H1 (cell line): ENCODE measurements at regions not wholly inside any gene's neighbourhood (a gene's known extent, or its start where the extent isn't known, plus 50 kb on each side); places are given as distances from the start of the nearest gene placed in this dataset.

ENCODE experiments used
- CTCF ChIA-PET: fragments of 300-600 bp; sonication (Branson Sonifier 250); formaldehyde crosslinking; loops from one replicate; lab custom pipeline; 2021; ENCODE audit not compliant: partially characterized antibody; lab: Charles Lee
- POLR2A ChIA-PET: fragments of 300-600 bp; sonication (Branson Sonifier 250); formaldehyde crosslinking; loops from one replicate; lab custom pipeline; 2021; ENCODE audit warnings: inconsistent platforms; ENCODE audit not compliant: partially characterized antibody; lab: Charles Lee
- DNase-seq, 2 experiments: peaks; one replicate each; pipeline versions ENCODE4 v3.0.0 to v3.0.0-alpha.2; 2010 to 2022; ENCODE audit warnings: low spot score in 2 of 2, low read depth in 1 of 2, mixed read lengths in 1 of 2
- FAIRE-seq: peaks from 2 replicates; lab custom pipeline; 2011; peaks lifted over from hg19 to GRCh38; lab: Jason Lieb, UNC
- H2AFZ ChIP-seq: 2 replicates; pipeline ENCODE4 v1.8.1; 2012; ENCODE audit warnings: low read length, inconsistent platforms
- H2AK5ac ChIP-seq: 2 replicates; pipeline ENCODE4 v1.6.1; 2013; ENCODE audit warnings: low read depth, low read length
- H2BK120ac ChIP-seq: replicated peaks from 2 replicates; pipeline ENCODE3; 2013; ENCODE audit warnings: low read depth, low read length, inconsistent platforms
- H2BK12ac ChIP-seq: 2 replicates; pipeline ENCODE4 v1.6.1; 2013; ENCODE audit warnings: low read depth, low read length
- H2BK15ac ChIP-seq: 2 replicates; pipeline ENCODE4 v1.6.1; 2013; ENCODE audit warnings: low read length
- H2BK20ac ChIP-seq: 2 replicates; pipeline ENCODE4 v1.6.1; 2013; ENCODE audit warnings: low read length
- H2BK5ac ChIP-seq: 2 replicates; pipeline ENCODE4 v1.6.1; 2013; ENCODE audit warnings: low read depth, low read length
- H3K14ac ChIP-seq: 2 replicates; pipeline ENCODE4 v1.6.1; 2013; ENCODE audit warnings: inconsistent platforms; ENCODE audit not compliant: insufficient read length
- H3K18ac ChIP-seq: 2 replicates; pipeline ENCODE4 v1.6.1; 2013; ENCODE audit warnings: low read length; ENCODE audit errors: extremely low read depth
- H3K23ac ChIP-seq: 2 replicates; pipeline ENCODE4 v1.6.1; 2013; ENCODE audit warnings: inconsistent platforms; ENCODE audit not compliant: insufficient read length
- H3K23me2 ChIP-seq: 2 replicates; pipeline ENCODE4 v1.6.1; 2013; ENCODE audit warnings: low read depth, low read length
- H3K27ac ChIP-seq: 2 replicates; pipeline ENCODE4 v1.6.1; 2011; ENCODE audit warnings: low read depth, low read length, inconsistent platforms
- H3K27me3 ChIP-seq, 4 experiments: replicated peaks in 1 of 4; 1 replicate in 1 of 4; 2 replicates in 3 of 4; pipeline versions ENCODE4 v1.6.1 to v1.8.1; 2011 to 2013; ENCODE audit warnings: low read length in 3 of 4, mild to moderate bottlenecking in 3 of 4, inconsistent platforms in 2 of 4, mixed read lengths in 2 of 4, moderate library complexity in 1 of 4; ENCODE audit not compliant: control insufficient read depth in 3 of 4, insufficient read depth in 3 of 4; ENCODE audit errors: extremely low read depth in 1 of 4
- H3K36me3 ChIP-seq, 4 experiments: 2 replicates each; pipeline versions ENCODE4 v1.6.1 to v1.8.1; 2011 to 2013; ENCODE audit warnings: mild to moderate bottlenecking in 4 of 4, low read length in 3 of 4, moderate library complexity in 2 of 4, control low read depth in 1 of 4, inconsistent platforms in 1 of 4; ENCODE audit not compliant: insufficient read depth in 4 of 4, control insufficient read depth in 2 of 4
- H3K4ac ChIP-seq: replicated peaks from 2 replicates; pipeline ENCODE3; 2013; ENCODE audit warnings: low read length, low read depth, mixed read lengths, inconsistent platforms; ENCODE audit not compliant: insufficient read length
- H3K4me1 ChIP-seq, 4 experiments: replicated peaks in 1 of 4; 1 replicate in 1 of 4; 2 replicates in 3 of 4; pipeline versions ENCODE4 v1.6.1 to v1.8.1; 2011 to 2013; ENCODE audit warnings: low read length in 3 of 4, inconsistent platforms in 2 of 4, mixed read lengths in 1 of 4; ENCODE audit not compliant: insufficient read depth in 4 of 4, control insufficient read depth in 3 of 4
- H3K4me2 ChIP-seq, 2 experiments: 2 replicates each; pipeline versions ENCODE4 v1.6.1 to v1.8.1; 2011 to 2013; ENCODE audit warnings: low read depth in 2 of 2, low read length in 2 of 2, control low read depth in 1 of 2, inconsistent platforms in 1 of 2, mild to moderate bottlenecking in 1 of 2; ENCODE audit not compliant: insufficient read depth in 1 of 2
- H3K4me3 ChIP-seq, 4 experiments: fragments of 200-600, 300-600 bp in 1 of 4; sonication (generic), shearing (Covaris generic), sonication (Bioruptor Twin) in 1 of 4; 2 replicates each; pipeline versions ENCODE4 v1.5.1 to v1.8.1; 2011 to 2016; ENCODE audit warnings: low read length in 4 of 4, low read depth in 3 of 4, control low read depth in 2 of 4, inconsistent platforms in 2 of 4, mild to moderate bottlenecking in 2 of 4, mixed read lengths in 1 of 4, moderate library complexity in 1 of 4; ENCODE audit not compliant: insufficient read depth in 2 of 4; ENCODE audit errors: extremely low read depth in 1 of 4
- H3K56ac ChIP-seq: replicated peaks from 2 replicates; pipeline ENCODE3; 2013; ENCODE audit warnings: low read depth, mild to moderate bottlenecking, mixed read lengths, low read length, inconsistent platforms; ENCODE audit not compliant: insufficient read length
- H3K79me1 ChIP-seq: 2 replicates; pipeline ENCODE4 v1.6.1; 2013; ENCODE audit warnings: low read depth, low read length, control low read depth
- H3K79me2 ChIP-seq, 2 experiments: 2 replicates each; pipeline versions ENCODE4 v1.6.1 to v1.8.1; 2012 to 2013; ENCODE audit warnings: low read length in 2 of 2, mild to moderate bottlenecking in 2 of 2, inconsistent platforms in 1 of 2; ENCODE audit not compliant: insufficient read depth in 2 of 2, control insufficient read depth in 1 of 2
- H3K9ac ChIP-seq, 4 experiments: replicated peaks in 1 of 4; 1 replicate in 1 of 4; 2 replicates in 3 of 4; pipeline versions ENCODE4 v1.6.1 to v1.8.1; 2011 to 2013; ENCODE audit warnings: low read depth in 3 of 4, low read length in 3 of 4, control low read depth in 2 of 4, mild to moderate bottlenecking in 2 of 4, moderate library complexity in 2 of 4, inconsistent platforms in 1 of 4; ENCODE audit errors: extremely low read depth in 1 of 4
- H3K9me3 ChIP-seq, 2 experiments: 2 replicates each; pipeline versions ENCODE4 v1.6.1 to v1.8.1; 2012 to 2013; ENCODE audit warnings: mild to moderate bottlenecking in 2 of 2, moderate library complexity in 2 of 2, control low read depth in 1 of 2, inconsistent platforms in 1 of 2, low read depth in 1 of 2, low read length in 1 of 2, mixed read lengths in 1 of 2; ENCODE audit not compliant: insufficient read depth in 2 of 2
- H4K20me1 ChIP-seq, 2 experiments: replicated peaks in 1 of 2; 2 replicates each; pipeline versions ENCODE3 to v1.8.1; 2011 to 2013; ENCODE audit warnings: inconsistent platforms in 2 of 2, low read length in 2 of 2, mild to moderate bottlenecking in 1 of 2; ENCODE audit not compliant: insufficient read depth in 2 of 2, control insufficient read depth in 1 of 2
- H4K5ac ChIP-seq: 2 replicates; pipeline ENCODE4 v1.6.1; 2013; ENCODE audit warnings: low read length, low read depth, mixed read lengths, inconsistent platforms; ENCODE audit not compliant: insufficient read length
- H4K8ac ChIP-seq: 2 replicates; pipeline ENCODE4 v1.8.0; 2013; ENCODE audit warnings: mild to moderate bottlenecking, moderate library complexity, low read length, inconsistent platforms; ENCODE audit not compliant: insufficient read depth; ENCODE audit errors: extremely low read depth
- H4K91ac ChIP-seq: replicated peaks from 2 replicates; pipeline ENCODE3; 2013; ENCODE audit warnings: low read length, mixed read lengths, inconsistent platforms; ENCODE audit not compliant: insufficient read length
- CHD1 ChIP-seq: IDR thresholded peaks from 2 replicates; pipeline ENCODE4 v1.6.1; 2012; ENCODE audit warnings: low read depth, low read length, improper control_type of control experiment
- WGBS, 2 experiments: shearing (Covaris generic) in 1 of 2; methylation state at CpG; one replicate each; pipeline versions ENCODE4 v1.1.6 to v1.1.7; 2013 to 2015; ENCODE audit warnings: low lambda C conversion rate in 2 of 2, mixed read lengths in 2 of 2, inconsistent platforms in 1 of 2, low coverage in 1 of 2, missing lambda C conversion rate in 1 of 2; ENCODE audit not compliant: insufficient replicate concordance in 2 of 2, insufficient coverage in 1 of 2, insufficient read length in 1 of 2; ENCODE audit errors: extremely low coverage in 1 of 2, missing lambda C conversion rate in 1 of 2; 5-methylcytosine and 5-hydroxymethylcytosine counted together

GRCh38 chr3:64943866-64944265 is 256.1 kb upstream of the ADAMTS9 start:
- H3K18ac ChIP-seq = no peak overlapping the region
- no peaks in the 10 kb centered on the region for H3K9me3 ChIP-seq
- H3K4me1 ChIP-seq = peaks cover 0 to 9% (median 3%) of the 10 kb centered on the region in 4 experiments; a peak in 3 of 7 replicates
- no peak overlapping the region for H2BK120ac ChIP-seq
- H3K79me2 ChIP-seq = no peaks in the 10 kb centered on the region
- H4K5ac ChIP-seq = no peak overlapping the region
- H2BK20ac ChIP-seq = no peak overlapping the region
- no peak overlapping the region for H3K9ac ChIP-seq
- no peak overlapping the region for H3K14ac ChIP-seq
- no peak overlapping the region for H3K4me3 ChIP-seq
- no peak overlapping the region for H3K27ac ChIP-seq
- no peak overlapping the region; the same call in 1 of the 2 replicates for H2BK5ac ChIP-seq
- H3K23ac ChIP-seq = no peak overlapping the region
- H4K8ac ChIP-seq = no peak overlapping the region
- no peaks in the 10 kb centered on the region for H3K79me1 ChIP-seq
- H3K4ac ChIP-seq = no peak overlapping the region
- ChIA-PET POLR2A (no interaction called here), CTCF (interaction anchor here (1.5 kb wide), 1 partner anchor 44 kb away, joined by 3 read pairs; no protein-coding TSS in a partner anchor)
- FAIRE-seq = no peak
- H3K4me2 ChIP-seq = no peak overlapping the region
- no peaks in the 10 kb centered on the region for H4K20me1 ChIP-seq
- 0 out of 2 replicates have a peak overlapping the region, but pooled peaks have one; percentile 82 for H2BK12ac ChIP-seq
- no peaks in the 10 kb centered on the region for H3K27me3 ChIP-seq
- H3K56ac ChIP-seq = no peak overlapping the region
- H3K23me2 ChIP-seq = no peaks in the 10 kb centered on the region
- H3K36me3 ChIP-seq = no peaks in the 10 kb centered on the region
- H2AFZ ChIP-seq = no peak overlapping the region
- 92% methylated on average over 4 of the region's 4 CpGs; no CpG with 5 or more reads in 1 of the 2 experiments for WGBS, 2 experiments
- no peak overlapping the region for H2AK5ac ChIP-seq
- no peak for DNase-seq
- 0 out of 2 replicates have a peak overlapping the region, but pooled peaks have one; percentile 31 for H2BK15ac ChIP-seq
- H4K91ac ChIP-seq = no peak overlapping the region
- no peak for TF ChIP-seq CHD1
